Prostate gland (tissue), 2 donors: ENCODE measurements at regions not wholly inside any gene's neighbourhood (a gene's known extent, or its start where the extent isn't known, plus 50 kb on each side); places are given as distances from the start of the nearest gene placed in this dataset.
"Not testable (repeated sequence)": the region's sequence is repeated elsewhere in the genome, so short reads cannot be mapped to it uniquely, and the experiment has no call there.

Source experiments
- CTCF ChIP-seq, 4 experiments: fragments of 200-600 bp in 2 of 4; fragments of 450-650 bp in 2 of 4; sonication (generic) in 2 of 4; IDR thresholded peaks; 1 replicate in 3 of 4; 2 replicates in 1 of 4; pipeline ENCODE4 v1.5.1; 2016 to 2019; ENCODE audit warnings: antibody characterized with exemption in 4 of 4, mild to moderate bottlenecking in 2 of 4, moderate library complexity in 2 of 4
- POLR2AphosphoS5 ChIP-seq: sonication (generic); formaldehyde crosslinking; IDR thresholded peaks from one replicate; pipeline ENCODE4 v1.6.1; 2017; ENCODE audit warnings: antibody characterized with exemption

- TF ChIP-seq CTCF (IDR thresholded peaks at IDR 0.05); POLR2AphosphoS5: not testable (repeated sequence)
Measured at GRCh38 chr5:34096033-34096432, 53.0 kb upstream of the C1QTNF3 start.
